Uterus (tissue), 2 donors: ENCODE measurements at regions not wholly inside any gene's neighbourhood (a gene's known extent, or its start where the extent isn't known, plus 50 kb on each side); places are given as distances from the start of the nearest gene placed in this dataset.
"Not testable (repeated sequence)": the region's sequence is repeated elsewhere in the genome, so short reads cannot be mapped to it uniquely, and the experiment has no call there.

ENCODE experiments used
- CTCF ChIP-seq, 4 experiments: fragments of 200-600 bp in 2 of 4; fragments of 450-650 bp in 2 of 4; sonication (generic) in 2 of 4; IDR thresholded peaks; one replicate each; pipeline ENCODE4 v1.5.1; 2016 to 2019; ENCODE audit warnings: antibody characterized with exemption in 4 of 4, mild to moderate bottlenecking in 2 of 4, moderate library complexity in 1 of 4
- POLR2A ChIP-seq, 2 donors: fragments of 450-650 bp; IDR thresholded peaks; one replicate each; pipeline ENCODE4 v1.6.1; 2016; ENCODE audit warnings: antibody characterized with exemption in 2 of 2, mild to moderate bottlenecking in 1 of 2, moderate library complexity in 1 of 2

GRCh38 chr4:179365932-179366331 is 1923.7 kb upstream of the AGA start:
- not testable (repeated sequence) for TF ChIP-seq CTCF, POLR2A (IDR thresholded peaks at IDR 0.05)
